Kidney glomerular epithelial cell (primary cell): ENCODE measurements at regions not wholly inside any gene's neighbourhood (a gene's known extent, or its start where the extent isn't known, plus 50 kb on each side); places are given as distances from the start of the nearest gene placed in this dataset.
A peak's percentile ranks its signal among the peaks of the same experiment; 100 is the strongest.

Experiments
- DNase-seq: peaks from one replicate; lab custom pipeline; 2025; lab: John Stamatoyannopoulos, UW

DNA sequence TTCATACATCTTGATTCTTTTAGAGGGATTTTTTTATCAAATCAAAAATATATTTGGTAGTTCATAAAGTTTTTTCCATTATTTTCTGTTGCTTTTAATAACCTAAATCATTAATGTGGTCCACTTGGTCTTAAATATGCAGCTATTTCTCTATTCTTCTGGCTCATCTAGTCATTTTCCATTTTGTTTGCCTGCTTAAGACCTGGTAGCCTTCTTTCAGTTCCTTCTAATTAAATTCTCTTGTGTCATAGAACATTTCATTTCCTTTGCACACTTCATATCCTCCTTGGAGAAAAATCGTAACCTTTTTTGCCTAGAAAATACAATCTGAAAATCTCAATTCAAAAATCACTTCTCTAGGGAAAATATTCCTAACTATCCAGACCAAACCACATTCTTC, 387.0 kb downstream of the LRFN5 start:
- DNase-seq, result no peak

DNA sequence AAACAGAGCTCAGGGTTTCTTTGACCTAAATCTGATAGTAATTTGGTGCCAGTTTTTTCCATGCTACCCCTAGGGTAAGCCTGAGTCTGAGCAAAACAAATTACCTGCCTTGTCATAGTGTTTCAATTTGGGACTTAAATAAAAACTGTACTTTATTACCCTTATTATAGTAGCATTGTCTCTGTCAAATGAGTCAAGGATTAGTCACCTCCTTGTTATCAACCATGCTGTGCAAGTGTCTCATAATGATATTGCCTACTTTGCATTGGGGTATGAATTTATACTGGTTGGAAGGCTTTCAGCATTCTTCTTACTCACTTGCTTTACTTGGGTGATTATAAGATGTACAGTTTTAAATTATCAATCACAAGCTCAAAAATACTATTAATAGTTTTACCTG, 380.0 kb downstream of the LRFN5 start:
- DNase-seq, result peak; percentile 36

DNA sequence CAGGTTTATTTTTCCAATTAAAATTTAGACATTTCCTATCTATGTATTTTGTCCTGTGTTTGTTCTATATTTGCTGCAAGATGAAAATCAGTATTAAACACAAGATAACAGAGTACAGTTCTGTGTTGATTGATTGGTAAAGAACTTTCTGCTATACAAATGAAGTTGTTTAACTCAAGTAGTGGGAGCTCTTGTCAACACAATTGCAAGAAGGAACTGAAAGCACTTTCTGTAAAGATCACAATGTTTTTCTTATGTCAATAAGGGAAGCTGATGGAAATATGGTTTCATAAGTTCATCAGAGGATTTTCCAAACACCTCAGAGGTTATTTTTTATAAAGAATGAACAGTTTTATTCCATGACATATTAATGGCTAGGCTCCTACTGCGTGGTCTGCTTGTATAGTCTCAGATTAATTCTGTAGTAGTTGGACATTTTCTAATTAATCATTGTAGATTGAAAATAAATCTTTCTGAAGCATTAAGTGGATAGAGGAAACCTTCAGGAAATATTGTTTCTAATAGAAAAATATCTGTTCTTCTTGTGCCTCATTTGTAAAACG, 379.5 kb downstream of the LRFN5 start:
- no peak for DNase-seq

DNA sequence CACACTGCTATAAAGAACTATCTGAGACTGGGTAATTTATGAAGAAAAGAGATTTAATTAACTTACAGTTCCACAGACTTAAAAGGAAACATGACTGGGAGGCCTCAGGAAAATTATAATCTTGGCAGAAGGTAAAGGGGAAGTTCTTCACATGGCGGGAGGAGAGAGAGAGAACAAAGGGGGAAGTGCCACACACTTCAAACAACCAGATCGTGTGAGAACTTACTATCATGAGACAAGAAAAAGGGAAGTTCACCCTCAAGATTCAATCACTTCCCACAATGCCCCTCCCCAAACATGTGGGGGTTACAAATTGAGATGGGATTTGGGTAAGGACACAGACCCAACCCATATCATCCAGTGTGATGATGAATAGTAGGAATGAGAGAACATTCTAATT, 366.5 kb downstream of the LRFN5 start:
- no peak for DNase-seq

DNA sequence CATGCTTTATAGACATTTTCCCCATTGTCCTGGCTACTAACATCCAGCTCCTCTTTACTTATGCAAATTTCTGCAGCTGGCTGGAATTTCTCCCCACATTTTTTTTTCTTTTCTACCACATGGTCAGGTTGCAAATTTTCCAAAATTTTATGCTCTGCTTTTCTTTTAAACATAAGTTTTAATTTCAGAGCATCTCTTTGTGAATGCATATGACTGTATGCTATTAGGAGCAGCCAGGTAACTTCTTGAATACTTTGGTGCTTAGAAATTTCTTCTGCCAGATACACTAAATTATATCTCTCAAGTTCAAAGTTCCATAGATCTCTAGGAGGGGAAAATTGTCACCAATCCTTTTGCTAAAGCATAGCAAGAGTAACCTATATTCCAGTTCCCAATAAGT, 365.9 kb downstream of the LRFN5 start:
- DNase-seq, result no peak

DNA sequence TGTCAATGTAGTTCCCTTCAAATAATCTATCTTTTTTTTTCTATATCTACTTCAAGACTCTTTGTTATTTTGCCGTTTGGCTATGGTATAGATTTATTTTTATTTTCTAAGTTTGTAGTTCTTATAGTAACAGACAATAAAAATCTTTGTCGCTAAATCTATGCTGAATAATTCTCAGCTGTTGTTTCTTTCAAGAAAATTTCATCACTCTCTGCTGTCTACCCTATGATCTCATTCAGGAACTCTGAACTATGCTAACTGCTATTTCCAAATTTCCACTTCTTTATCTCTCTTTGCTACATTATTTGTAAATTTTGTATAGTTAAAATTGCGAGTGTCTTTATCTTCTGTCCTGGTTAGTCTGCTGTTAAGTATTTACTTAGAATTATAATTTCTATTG, 353.6 kb downstream of the LRFN5 start:
- DNase-seq, result no peak

DNA sequence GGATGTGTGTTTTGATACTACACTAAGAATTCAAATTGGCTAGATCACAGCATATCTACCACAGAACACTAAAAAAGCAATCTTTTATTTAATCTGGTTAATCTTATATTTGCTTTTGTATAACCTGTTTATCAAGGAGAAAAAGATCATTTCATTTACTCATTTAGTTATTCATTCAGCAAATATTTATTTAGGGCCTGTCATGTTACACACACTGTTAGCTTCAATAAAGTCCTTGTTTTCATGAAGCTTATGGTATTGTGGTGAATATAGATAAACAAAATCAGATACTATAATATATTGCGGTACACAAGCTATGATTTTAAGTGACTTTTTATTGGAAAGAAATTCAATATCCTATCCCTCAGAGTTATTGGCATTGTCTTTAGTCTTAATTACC, 350.8 kb downstream of the LRFN5 start:
- DNase-seq, result no peak
